Activated naive CD4-positive, alpha-beta T cell treated with anti-CD3 and anti-CD28 coated beads, Interleukin-2, amount 50 U/mL, for 16 hours (primary cell): ENCODE measurements at regions not wholly inside any gene's neighbourhood (a gene's known extent, or its start where the extent isn't known, plus 50 kb on each side); places are given as distances from the start of the nearest gene placed in this dataset.

ENCODE experiments used
- DNase-seq: peaks from one replicate; pipeline ENCODE4 v3.0.0-alpha.2; 2020

DNA sequence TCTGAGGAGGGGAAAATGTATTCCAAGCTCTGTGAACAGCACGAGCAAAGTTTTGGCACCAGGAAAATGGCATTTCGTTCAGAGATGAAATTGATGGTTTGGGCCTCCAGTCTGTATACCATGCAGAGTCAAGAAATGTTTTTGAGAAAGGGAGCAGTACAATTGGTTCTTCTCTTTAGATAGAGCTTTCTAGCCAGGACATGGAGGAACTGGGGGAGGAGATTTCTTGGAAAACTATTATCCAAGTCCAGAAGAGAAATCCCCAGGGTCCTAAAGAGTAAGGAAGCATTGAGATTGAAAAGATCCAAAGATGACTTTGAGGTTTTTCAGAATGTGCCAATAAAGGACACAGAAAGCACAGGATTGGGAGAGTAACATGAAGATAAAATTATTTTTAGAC lies 432.4 kb downstream of the TNS1 start:
- no peak for DNase-seq

DNA sequence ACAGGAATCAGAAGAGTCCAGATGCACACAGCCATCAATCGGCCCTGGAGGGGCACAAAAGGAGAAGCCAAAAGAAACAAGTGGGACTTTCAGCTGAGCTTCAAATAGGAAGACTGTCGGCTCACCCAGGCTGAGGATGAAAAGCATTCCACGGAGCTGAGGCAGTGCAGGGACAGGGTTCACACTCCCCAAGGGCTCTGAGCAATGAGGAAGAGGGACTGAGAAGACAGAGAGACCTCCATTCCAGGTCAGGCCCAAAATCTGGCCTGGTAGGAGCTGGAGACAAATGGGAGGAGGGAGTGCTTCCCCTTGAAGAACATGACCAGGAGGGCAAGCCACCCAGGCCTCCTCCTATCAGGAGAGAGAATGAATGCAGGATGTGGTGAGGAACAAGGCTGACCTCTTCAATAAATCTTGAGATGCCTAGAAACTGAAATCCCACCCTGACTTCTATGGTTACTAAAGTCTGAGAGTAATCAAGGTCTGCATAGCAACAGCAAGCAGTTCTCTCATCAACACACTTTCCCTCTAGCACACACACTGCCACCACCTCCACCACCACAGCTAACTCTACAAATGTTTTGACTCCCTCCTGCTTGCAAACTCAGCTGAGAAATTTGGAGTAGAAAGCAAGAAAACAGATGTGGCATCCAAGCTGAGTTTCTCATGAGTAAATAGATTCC lies 434.4 kb downstream of the TNS1 start:
- no peak for DNase-seq

DNA sequence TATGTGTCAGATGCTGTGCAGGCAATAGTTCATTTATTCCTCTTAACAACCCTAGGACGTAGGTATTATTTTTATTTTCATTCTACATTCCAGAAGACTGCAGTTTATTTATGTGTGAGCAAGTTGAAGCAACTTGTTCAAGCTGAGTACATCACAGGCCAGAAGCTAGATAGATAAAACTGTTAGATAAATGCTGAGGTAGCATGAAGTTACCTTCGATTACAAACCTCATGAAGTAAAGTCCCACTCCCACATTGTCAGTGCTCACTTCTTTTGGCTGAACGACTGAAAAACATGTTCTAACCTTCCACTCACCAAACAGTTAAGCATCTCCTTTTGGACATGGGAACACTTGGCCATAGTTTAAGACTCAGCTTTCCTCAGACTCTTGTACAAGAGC lies 439.2 kb downstream of the TNS1 start:
- DNase-seq = no peak

DNA sequence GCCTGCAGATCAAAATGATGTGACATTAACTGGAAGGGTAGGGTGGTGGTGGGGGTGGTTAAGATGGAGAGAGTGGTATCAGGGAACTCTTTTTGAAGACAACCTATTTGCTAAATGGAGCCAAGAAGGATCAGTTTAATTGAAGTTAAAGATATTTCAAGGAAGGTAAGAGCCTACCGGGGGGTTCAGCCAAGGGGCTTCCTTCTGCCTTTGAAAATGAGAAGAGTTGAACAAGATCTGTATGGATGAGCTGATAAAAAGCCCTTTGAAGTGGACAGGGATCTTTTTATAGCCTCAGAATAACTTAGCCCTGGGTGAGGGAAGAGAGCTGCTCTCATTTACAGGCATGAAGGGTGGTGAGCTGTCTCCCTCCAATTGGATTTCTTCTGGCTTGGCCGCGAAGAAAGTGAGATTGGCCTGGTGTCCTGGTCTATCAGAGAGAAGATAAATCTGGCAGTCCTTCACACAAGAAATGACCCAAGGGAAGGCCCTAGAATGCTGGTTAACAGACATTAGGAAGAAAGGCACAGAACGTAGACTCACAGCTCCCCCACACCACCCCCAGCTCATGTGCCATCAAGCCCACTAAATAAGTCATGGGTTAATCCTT lies 439.8 kb downstream of the TNS1 start:
- DNase-seq = no peak

DNA sequence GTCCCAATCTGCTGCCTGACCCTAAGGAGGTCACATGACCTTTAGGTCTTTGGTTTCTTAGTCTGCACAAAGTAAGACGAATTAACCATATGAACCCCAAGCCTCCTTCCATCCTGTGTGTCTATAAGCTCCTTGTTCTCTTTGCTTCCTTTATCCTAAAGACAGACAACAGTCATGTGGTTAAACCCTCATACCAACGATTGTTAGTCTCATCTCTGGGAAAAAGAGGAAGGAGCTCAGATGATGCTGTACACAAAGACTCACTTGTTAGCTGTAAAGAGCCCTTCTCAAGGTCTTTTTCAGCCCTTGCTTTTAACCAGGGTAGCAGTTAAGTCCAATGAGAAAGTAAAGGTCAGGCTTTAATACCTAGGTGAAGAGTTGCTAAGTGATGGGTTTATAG lies 443.7 kb downstream of the TNS1 start:
- DNase-seq = no peak

DNA sequence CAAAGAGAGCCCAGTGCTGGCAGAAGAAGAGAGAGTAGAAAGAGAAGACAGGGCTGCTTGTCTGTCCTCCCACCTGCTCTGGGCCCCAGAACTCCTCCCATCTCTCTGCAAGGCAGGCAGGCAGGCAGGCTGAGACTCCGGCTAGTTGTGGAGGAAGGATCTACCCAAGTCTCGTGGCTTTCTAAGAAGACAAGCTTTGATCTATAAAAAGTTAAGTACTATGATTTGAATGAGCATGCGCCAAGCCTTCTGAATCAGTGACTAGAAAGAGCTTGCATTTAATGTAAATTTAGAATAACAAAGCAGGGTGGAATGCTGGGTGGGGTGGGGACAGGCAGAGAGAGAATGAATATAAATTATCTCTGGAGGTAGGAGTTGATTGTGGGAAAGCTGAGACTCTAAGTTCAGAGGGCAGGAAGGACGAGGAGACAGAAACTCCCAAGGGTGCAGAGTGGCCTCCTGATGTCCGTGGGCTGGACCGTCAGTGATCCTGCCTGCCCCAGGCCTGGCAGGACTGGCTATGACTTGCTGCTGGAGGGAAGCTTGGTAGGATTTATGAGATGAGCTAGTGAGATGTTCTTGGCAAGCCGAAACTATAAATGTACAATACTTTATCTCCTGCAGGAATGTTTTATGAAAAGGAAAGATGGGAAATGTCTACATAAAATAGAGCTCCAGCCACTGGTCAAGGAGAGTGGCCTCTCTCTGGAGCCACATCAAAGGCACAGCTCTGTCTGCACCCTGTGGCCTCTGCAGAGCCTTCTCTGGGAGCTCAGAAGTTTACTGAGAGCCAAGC lies 447.5 kb downstream of the TNS1 start:
- DNase-seq = no peak

DNA sequence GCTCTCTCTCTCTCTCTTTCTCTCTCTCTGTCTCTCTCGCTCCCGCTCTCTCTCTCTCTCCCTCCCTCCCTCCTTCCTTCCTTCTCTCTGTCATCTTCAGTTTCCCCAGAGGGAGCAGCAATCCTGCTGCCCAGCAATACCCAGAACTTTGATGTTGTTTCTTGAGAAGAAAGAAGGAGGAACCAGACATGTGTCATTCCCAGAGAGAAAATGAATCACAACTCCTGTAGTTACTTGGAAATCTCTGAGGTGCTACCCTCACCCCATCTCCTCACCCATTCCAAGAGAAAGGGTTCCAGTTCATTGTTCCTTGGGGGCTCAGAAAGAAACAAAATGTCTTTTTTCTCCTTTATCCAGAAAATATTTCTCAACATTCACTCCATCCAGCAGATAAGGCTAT lies 449.1 kb downstream of the TNS1 start:
- no peak for DNase-seq

DNA sequence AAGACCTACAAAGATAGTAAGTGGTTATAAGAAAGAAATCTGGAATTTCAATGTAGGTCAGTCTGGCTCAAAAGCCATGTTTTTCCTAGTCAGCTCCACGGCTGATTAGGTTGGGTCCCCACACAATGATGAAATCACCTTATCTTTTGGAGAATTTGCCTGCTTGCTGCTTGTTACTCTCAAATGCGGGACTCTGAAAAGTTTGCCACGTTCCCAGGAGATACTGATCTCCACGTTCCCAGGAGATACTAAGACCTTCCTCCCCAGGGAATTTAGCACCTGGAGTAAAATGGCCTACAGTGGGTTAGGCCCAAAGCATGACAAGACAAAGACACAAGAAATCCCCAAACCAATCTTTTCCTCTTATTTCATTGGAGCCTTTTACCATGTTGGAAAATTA lies 449.6 kb downstream of the TNS1 start:
- no peak for DNase-seq

DNA sequence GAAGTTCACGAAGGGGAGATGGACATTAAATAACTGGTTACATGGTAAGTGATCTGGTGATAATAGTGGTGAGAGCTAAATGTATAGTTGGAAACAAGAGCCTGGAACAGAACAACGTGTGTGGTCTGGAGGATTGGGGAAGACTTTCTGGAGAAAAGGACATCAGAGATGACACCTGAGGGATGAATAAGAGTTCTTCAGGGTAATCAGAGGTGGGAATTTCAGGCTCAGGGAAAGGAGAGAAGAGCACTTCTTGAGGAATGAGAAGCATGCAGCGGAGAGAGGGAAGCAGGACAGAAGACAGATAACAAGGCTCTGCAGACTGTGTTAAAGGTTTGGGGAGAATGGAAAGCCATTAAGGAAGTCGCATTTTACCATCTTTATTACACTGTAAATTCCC lies 450.7 kb downstream of the TNS1 start:
- DNase-seq = no peak

DNA sequence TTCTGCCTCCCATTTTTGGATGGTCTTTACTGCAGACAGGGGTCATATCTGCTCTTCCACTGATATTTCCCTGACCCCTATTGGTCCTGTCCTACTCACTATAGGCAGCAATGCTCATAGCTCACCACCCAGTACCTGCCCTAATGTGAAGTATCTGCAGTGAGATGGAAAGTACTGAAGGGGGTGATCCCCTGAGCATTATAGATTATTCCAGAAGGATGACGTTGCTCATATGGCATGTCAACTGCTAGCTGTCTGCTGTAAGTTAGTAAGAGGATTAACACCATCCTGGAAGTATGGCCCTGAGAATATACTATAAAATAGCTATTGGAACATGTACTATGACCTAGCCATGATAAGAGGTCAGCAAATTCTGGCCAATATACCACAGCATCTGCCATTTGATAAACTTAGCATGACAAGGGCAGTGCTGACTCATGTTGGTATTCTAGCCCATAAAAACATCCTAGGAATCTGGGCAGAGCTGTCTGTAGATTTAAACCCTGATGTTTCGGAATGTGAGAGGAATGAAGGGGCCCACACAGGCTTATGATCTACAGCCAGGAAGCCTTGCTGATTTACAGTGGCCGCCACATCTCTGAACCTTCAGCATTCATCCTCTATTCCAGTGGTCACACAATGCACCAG lies 451.4 kb downstream of the TNS1 start:
- no peak for DNase-seq

DNA sequence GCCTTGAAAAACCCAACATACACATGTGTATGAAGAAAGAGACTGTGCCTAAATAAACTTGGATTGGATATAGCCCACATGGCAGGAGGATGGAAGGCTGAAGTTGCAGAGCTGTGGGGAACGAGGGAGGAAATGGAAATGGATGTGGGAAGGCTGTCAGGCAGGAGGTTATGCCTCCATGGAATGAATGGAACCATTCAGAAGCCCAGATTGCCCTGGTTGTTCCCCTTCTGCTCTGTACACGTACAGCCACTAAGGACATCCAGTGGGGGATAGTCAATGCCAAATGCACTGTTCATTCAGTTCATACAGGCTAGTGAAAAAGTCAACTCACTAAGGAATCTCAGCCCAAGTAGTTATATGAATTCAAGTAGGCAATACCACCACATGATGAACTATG lies 463.7 kb downstream of the TNS1 start:
- no peak for DNase-seq

DNA sequence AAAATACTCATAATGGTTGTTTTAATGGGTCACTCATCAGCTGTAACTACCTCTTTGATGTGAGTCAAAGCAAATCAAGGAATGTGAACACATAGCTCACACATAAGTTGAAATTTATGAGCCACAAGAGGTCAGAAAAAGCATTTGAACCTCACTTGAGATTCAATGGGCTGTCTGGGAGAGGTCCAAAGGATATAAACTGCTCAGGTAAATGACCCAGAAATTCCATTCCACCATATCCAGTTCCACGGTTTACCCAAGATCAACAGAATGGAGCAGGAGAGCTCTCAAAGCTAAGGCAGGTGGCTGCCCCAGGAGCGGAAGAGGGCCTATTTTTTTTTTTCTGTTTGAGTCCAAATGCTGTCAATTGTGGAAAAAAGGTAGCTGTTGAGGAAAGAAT lies 464.1 kb downstream of the TNS1 start:
- no peak for DNase-seq

DNA sequence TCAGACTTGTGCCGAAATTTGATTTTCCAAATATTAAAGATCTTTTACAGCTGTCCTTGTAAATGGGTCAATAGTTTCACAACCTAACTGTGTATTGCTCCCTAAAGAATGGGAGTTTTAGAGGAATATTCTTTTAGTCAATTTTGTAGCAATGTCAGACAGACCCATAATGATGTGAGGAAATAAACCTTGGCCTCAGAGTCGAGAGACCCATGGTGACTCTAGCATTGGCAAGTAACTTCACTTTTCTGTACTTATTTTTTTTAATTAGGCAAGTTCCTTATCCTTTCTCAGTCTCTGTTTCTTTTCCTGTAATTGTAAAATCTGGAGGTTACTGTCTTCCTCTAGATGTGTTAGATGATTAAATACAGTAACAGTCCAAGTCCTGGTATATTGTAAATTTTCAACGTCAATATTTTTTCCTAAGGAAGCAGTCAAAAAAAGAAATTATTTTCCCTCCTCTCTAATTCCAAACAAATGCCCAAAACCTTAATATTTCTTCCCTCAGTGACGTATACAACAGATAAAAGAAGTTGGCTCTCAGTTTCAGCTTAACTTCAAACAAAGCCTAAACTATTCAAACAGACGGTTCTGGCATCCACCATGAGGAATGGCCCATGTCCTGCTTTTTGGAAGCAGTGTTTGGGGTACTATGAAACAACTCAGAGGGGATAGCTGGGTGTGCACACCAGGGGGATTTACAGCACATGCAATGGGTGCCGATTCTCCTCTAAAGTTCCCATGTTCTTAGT lies 466.7 kb downstream of the TNS1 start:
- DNase-seq = no peak

DNA sequence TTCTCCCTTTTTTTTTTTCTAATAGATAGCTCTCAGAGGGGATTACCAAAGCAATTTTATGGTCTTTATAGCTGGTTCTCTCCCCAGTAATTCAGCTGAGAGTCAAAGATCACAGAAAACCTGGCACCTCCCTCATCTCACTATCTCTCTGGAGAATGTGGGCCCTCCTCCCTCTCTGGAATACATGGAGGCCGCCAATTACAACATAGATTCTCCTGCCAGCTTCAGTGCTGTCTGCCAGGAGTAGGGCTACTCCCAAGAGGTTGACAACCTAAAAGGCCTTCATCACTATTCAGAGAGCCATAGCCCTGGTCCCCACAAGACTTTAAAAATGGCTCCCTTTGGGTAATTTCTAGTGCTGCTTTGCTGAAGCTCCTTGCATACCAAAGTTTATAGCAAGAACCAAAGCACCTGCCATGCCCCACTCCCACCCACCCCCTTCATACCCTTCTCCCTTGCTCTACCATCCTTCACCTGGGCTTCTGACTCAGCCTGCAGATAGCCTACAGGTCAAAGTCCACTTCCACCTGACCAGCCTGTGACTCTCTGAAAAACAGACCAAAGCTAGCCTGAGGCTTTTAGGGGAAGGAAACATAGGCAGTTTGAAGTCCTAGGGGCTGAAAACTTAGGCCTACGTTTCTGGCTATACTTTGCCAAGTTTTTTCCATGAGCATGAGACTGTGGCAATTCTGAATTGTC lies 472.3 kb downstream of the TNS1 start:
- DNase-seq = no peak

DNA sequence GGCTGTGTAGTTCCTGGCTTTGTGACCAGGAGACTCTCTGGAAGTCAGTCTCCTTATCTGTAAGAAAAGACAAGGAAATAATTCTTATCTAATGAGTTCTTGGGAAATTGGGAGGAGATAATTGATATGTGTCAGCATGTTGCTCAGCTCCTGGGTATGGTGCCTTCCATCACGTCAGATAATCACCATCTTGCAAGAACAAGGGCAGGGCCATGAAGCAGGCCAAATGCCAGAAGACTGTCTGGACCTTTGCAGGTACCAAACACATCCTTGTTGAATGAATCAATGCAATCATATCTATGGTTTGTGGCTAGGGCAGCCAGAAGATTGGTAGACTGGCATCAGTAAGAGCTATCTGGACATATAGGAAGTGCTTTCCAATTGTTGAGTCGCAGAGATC lies 473.5 kb downstream of the TNS1 start:
- DNase-seq = no peak

DNA sequence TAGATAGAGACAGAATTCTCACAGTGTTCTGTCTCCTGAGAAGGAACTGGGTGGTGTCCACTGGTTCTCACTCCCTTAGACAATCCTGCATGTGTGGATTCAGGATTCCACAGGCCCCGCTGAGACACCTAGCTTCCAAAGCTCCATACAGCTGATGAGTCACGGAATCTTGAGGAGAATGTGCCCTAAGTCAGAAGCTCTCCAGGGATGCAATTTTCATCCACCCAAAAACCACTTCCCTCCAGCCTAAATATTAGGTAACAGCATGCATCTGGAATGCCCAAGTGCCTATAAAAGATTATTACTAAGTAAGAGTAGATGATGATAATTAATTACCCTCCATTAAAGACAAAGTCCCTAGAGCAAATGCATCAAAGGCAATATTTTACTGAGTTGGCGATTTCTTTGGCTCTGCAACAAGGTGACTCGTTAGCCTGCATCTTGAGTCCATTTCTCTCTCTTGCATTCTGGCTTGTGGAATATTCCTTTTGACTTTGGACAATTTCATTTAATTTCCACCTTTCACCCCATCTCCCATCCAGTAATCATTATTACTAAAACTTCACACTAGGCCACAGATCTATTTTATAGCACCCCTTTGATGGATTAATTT lies 475.1 kb downstream of the TNS1 start:
- no peak for DNase-seq

DNA sequence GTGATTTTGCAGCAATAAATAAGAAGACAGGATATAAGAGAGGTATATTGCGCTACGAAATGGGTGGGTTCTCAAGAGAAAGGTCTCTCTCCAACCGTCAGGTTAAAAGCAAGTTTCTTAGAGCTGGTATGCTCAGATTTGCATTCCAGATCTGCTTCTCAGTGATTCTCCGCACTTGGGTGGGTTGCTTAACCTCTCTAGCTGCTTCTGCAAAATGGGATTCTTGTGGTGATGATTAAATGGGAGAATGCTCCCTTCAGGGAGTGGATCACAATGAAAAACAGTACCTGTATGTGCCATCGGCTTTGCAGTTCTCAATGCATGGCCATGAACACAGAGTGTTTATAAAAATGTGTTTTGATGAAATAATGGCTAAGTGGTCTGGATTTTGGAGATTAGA lies 477.7 kb downstream of the TNS1 start:
- DNase-seq = no peak

DNA sequence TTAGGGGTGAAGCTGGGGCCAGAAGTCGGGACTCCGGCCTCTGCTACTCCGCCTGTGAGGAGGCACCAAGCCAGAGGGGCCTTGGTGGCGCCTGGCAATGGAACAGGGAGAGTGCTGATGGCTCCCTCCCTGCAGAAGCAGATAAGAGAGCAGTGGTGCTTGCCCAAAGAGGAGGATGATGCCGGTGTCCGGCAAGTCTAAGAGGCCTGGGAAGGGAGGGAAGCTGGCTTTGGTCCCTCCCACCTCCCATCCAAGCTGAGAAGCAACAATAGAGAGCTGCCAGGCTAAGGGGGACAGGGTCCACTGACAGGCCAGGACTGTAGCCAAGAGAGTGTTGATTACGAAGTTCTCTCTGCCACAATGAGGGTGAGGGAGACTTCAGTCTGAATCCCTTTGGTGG lies 479.5 kb downstream of the TNS1 start:
- no peak for DNase-seq

DNA sequence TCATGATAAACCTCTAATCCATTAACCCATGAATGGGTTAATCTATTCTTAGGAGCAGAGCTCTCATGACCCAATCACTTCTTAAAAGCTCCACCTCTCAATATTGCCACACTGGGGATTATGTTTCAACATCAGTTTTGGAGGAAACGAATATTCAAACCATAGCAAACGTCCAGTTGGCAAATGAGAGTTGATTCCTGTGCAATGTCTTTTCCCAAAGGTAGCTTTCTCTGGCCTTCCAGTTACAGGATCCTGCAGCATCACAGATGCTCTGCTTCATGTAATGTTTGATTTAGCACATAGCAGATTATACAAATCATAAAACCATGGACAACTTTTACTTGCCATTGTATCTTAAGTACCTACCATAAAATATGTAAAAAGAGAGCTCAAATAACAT lies 481.0 kb downstream of the TNS1 start:
- no peak for DNase-seq

DNA sequence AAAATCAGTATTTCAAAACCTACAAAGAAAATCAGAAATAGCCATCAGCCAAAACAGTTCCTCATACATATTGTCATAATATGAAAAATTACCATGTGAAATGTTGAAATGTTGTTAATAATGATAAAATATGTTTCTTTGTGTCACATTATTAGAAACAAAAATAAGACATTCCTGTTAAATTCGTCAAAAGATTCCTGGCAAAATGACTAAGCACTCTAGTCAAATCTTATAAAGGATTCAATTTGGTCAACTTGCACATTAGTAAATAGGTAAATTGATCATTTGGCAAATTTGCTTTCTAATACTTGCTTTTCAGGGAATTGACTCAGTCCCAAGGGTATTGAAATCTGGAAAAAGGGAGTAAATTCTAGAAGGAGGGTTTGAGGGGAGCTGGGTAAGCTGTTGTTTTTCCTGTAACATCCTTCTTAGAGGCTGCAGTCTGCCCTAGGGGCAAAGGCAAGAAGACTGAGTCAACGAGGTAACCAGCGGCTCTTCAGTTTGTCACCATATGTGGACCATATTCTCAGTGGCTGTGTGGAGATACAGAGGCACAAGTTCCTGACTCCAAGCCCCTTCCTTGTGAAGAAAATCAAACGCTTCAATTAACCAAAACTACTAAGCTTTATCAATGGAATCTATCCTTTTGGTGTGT lies 482.3 kb downstream of the TNS1 start:
- no peak for DNase-seq

DNA sequence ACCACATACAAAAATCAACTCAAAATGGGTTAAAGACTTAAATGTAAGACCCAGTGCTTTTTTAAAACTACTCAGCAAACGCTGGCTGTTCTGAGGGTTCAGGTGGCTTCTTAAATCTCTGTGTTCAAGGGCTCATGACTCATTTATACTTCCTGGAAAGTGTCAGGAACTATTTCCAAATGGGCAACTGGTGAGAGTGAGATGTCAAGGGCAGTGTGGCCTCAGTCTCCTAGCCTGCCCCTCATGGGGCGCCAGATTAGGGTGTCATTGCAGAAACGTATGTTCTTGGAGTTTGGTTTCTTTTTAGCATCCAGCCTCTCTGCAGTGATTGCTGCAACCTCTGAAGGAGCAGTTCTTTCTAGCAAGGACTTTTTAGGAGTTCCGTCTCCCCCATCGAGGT lies 485.4 kb downstream of the TNS1 start:
- DNase-seq = no peak
